Stimulated activated CD8-positive, alpha-beta memory T cell treated with anti-CD3 and anti-CD28 coated beads, Interleukin-12 subunit alpha, Interleukin-12 subunit beta, amount 100 ng/mL, for 24 hours (primary cell): ENCODE measurements at regions not wholly inside any gene's neighbourhood (a gene's known extent, or its start where the extent isn't known, plus 50 kb on each side); places are given as distances from the start of the nearest gene placed in this dataset.

Source experiments
- DNase-seq: peaks from one replicate; pipeline ENCODE4 v3.0.0-alpha.2; 2020; ENCODE audit errors: extremely low read depth

DNA sequence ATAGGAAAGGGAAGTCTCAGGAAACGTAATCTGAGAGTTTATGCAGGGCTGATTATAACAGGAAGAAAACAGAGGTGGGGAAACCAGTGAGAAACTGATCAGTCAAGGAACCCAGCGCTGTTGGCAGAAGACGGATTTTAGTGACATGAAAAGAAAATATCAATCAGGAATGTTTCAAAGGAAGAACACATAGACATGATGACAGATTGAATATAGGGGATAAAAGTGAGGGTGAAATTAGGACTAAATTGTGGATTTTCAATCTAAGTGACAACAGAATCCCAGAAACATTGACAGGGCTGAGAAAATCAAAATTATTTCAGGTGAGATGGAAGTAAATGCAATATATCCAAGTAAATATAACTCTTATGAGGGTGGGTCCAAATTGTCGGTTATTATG lies 199.8 kb upstream of the CCDC150 start:
- DNase-seq: no peak

DNA sequence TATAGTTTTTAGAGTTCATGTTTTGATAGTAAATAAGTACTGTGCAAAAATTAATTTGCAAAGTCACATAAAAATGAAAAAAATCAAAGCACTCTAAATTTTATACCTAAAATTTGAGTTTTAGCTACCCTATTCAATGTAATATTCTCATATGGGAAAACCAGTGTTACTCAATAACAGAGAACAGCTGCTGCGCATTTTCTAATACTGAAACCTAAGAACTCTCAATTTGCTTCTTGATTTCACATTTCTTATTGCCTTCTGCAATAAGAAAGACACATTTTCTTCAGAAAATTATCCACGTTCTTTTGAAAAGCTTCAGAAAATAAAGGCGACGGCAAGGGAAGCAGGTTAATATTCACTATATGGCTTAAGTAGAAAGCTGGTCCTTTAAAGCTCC lies 199.1 kb upstream of the CCDC150 start:
- DNase-seq: no peak

DNA sequence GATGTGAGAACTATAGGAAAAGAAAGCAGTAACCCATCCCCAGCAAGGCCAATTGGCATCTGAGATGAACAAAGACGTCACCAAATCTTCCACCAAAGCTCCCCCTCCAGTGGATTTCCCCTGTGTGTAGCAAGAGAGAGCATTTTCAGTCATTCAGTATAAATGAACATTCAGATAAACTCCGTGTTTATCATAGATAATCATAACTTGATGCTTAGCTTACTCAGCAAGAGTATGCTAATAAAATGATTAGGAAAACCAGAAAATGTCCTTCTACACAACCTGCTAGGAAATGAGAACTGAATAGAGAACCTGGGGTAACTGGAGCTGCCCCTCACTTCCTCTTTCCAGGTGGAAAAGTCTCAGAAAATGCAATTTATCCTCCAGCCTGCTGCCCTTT lies 198.0 kb upstream of the CCDC150 start:
- DNase-seq: no peak

DNA sequence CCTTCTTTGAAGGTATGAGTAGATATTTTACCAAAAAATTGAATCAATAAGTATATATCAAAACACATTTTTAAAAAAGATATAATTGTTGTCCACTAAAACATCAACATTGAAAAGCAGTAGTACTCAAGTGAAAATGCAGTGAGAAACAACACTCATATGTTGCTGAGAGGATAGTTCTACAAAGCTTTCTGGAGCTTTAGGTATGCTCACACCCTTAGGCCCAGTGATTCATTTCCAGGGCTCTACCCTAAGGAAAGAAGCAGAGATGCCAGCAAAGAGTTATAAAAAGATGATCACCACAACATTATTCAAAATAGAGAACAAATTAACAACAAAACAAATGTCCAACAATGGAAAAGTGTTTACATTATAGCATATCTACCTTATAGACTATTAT lies 197.3 kb upstream of the CCDC150 start:
- no peak for DNase-seq

GRCh38 chr2:196444442-196444841 lies 195.1 kb upstream of the CCDC150 start:
- DNase-seq: no peak

DNA sequence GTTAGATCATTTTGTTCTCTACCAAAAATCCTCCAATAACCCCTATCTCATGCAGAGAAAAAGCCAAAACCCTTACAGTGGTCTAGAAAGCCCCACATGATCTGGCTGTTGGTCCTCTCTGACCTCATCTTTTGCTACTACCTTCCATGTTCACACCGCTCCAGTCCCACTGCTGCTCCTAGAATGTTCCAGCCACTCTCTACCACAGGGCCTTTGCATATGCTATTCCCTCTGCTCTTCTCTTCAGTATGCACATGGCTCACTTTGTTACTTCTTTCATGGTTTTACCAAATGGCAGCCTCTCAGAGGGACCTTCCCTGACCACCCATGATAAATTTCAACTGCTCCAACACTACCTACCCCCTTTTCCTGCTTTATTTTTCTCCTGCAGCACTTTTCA lies 193.5 kb upstream of the CCDC150 start:
- DNase-seq: no peak

GRCh38 chr2:196448407-196449079 lies 191.0 kb upstream of the CCDC150 start:
- DNase-seq: no peak

DNA sequence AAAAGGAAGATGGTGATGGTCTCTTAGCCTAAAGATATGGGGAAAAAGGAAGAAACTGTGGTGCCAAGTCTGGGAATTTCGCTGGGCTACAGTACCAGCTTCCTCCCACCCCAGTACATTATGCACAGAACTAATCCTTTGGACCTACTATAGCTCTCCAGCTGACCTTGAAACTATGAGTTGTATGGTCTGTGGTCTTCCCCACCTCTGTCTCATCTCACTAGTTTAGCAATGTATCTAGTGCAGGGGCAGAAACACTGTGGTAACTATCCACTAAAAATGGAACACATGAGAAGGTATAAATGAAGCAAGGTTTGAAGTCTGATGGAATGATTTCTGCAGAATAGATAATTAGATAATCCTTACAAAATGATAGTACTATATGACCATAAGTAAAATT lies 190.4 kb upstream of the CCDC150 start:
- no peak for DNase-seq

DNA sequence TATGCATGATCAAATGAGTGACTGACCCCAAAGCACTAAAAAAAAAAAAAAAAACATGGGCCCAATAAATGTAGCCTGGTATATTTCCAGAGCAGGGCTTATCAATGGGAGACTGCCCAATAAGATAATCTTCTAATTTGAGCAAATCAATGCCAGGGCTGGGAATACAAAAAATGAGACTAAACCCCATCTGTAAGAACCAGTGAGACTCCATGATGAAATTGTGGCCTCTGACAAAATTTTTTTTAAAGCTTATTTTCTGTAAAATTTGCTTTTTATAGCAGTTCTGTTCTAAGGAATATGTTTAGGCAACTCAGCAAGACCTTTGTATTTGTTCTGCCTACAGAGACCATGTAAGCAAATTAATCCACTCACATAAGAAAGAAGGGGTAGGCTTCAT lies 186.8 kb upstream of the CCDC150 start:
- DNase-seq: no peak

DNA sequence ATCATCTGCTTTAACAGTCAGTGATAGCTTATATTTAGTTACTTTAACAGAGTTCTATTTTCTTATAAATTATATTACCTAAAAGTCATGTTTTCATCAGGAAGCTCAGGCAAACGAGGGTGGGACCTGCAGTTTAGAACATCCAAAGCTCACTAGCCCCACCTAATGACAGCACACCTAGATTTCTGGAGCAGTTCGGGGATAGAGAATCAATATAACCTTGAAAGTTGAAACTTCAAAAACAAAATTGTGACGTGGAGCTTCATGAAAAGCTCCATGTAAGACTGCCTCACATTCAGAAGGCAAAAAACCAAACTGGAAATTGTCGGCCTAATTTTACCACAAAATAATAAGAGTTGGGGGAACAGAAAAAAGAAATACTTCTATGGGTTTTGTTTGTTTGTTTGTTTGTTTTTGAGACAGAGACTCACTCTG lies 185.9 kb upstream of the CCDC150 start:
- DNase-seq: no peak

DNA sequence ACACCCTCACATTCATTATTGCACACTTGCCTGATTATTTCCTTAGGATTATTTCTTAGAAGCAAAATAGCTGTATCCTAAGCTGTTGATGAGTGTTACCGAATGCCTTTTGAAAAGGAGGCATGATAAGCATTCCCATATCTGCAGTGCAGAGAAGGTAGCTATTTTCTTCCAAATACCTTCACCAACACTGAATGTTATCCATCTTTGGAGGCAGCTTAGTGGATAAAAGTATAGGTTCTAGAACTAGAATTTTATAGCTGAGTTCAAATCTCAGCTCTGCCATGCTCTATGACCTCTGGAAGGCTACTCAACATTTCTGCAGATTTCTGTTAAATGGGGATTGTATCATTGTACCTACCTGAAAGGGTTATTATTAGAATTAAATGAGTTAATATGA lies 185.0 kb upstream of the CCDC150 start:
- DNase-seq: no peak

GRCh38 chr2:196459539-196459938 lies 180.0 kb upstream of the CCDC150 start:
- no peak for DNase-seq

- DNase-seq: no peak
Measured at GRCh38 chr2:196463706-196464105, 175.8 kb upstream of the CCDC150 start.

- DNase-seq: no peak
Measured at GRCh38 chr2:196464311-196464710, 175.2 kb upstream of the CCDC150 start.

DNA sequence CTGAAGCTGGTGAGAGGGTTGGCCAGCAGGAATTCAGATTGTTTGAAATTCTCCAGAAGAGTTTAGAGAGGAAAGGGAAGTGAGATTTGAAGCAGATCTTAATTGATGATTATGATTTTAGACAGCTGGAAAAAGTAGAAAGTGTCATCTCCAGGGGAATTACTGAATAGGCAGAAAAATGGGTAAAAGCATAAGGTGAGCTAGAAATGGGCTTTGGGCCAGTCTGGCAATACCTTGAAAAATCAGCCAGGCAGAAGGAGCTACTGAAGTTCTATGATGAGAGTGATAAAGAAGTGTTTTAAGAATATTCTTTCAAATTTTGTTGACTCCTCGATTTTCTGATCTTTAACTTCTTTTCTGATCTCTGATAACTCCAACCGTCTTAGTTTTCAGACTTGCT lies 172.9 kb upstream of the CCDC150 start:
- no peak for DNase-seq

GRCh38 chr2:196468394-196468793 lies 171.1 kb upstream of the CCDC150 start:
- no peak for DNase-seq

- no peak for DNase-seq
Measured at GRCh38 chr2:196473617-196474016, 165.9 kb upstream of the CCDC150 start.

DNA sequence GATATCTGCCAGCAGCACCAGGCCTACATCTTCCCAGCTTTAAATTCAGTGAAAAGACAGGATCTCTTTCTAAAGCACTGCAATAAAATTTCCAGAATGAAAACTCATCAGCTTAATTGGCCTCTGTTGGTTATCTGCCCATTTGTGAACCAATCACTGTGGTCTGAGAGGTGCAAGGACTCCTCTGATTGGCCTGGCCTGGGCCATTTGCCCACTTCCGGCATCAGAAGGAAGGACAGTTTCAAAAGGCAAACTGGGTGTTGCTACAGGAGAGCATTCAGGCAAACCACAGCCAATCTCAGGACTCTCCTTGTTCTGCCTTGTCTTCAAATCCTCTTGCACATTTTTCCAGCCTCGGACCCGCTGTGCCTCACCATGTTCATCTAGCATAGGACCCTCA lies 163.9 kb upstream of the CCDC150 start:
- no peak for DNase-seq

DNA sequence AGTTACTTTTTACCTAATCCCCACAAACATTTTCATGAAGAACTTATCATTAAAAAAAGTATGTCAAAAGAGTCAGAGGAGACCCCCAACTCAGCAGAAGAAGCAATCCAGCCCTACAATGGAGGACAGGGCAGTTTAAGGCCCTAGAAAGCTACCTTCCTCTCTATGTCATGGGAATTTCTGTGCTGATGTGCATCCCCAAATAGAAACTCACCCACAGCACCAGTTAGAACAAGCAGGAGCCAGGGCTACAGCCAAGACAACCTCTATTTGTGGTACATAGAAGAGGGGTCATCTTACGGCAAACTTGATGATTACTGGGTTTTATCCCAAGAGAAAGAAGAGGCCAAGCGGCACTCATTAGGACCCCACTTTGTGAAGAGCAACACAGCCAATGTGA lies 160.9 kb upstream of the CCDC150 start:
- DNase-seq: no peak

GRCh38 chr2:196479350-196479749 lies 160.2 kb upstream of the CCDC150 start:
- no peak for DNase-seq

DNA sequence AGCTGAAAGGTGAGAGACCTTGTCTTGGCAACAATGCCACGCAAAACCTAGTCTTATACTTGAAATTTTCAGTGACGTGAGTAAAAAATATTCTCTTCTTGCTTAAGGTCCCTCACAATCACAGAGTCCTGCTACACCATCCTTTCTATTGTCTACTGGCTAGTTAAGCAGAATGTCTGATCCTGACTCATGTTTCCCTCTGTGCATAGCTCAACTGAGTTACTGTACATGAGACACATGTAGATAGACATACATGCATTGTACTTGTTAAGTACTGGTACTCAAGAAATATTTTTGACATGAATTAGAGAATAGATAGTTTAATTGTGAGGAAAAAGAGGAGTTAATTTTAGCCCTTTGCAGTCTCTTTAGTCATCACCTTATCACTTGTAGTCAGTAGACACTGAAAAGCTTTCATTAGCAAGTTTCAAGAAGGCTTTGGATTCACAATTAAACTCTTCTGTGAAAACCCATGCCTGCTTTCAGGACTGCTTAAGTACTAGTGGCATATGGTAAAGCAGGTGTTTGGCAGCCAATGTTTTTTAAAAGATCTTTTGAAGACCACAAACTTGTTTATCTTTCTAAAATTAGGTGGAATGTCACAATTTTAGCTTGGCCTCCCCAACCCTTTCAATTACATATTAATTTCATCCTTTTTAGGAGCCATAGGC lies 158.7 kb upstream of the CCDC150 start:
- no peak for DNase-seq

- no peak for DNase-seq
Measured at GRCh38 chr2:196481324-196481697, 158.2 kb upstream of the CCDC150 start.

DNA sequence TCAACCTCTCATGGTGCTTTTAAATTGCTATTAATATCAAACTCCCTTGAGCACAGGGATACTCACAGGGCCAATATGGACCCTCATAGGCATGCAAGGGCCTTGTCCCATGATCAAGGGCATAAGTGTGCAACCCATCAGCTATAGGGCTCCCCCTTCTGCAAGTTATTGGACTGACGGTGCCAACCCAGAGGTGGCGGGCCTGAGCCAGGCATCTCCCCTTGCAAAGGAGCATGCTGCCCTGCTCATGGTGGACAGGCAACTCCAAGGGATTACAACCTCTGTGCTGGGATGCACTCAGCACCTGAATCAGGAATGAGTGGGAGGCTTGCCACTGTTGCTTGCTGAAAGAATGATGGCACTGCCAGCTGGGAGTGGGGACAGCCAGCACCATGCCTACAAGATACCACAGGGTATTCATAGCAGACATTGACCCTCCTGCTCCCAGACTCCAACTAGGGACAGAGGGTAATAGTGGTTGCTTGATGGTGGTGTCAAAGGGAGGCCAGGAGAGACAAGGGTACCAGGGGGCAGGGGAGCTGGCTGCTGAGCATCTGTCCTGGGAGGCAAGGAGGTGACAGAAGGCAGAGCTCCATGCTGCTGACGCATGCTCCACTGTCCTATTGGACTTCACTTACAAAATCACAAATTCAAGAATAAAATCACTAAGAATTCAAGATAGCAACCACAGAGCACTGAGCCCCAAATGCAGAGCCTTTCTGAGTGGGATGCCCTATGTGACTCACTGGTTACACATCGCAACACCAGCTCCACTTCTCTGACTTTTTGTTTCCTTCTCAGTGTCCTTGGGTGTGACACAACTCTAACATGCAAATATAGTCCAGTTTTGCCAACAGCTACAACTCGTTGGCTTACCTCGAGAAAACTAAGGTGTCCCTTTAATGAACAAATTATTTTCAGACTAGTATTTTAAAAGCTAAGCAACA lies 157.1 kb upstream of the CCDC150 start:
- no peak for DNase-seq
